ENCODE measurements at regions not wholly inside any gene's neighbourhood (a gene's known extent, or its start where the extent isn't known, plus 50 kb on each side); places are given as distances from the start of the nearest gene placed in this dataset.

- TF ChIP-seq CEBPG (CRISPR knock-in tag; IDR thresholded peaks at IDR 0.05), result no peak
- no peak for TF ChIP-seq CEBPG (tag; conservative IDR thresholded peaks at IDR 0.05 in 1 of 2, IDR thresholded peaks at IDR 0.05 in 1 of 2)
- no peak for TF ChIP-seq NEUROD1 (IDR thresholded peaks at IDR 0.05; ENCODE audit: borderline replicate concordance, low read depth, low read length, partially characterized antibody)
- no peak for TF ChIP-seq HNRNPLL (IDR thresholded peaks at IDR 0.05; ENCODE audit: low read depth, low read length, poor library complexity, severe bottlenecking)
- no peak for TF ChIP-seq SMAD3 (CRISPR knock-in tag; conservative IDR thresholded peaks at IDR 0.05)
- no peak for TF ChIP-seq FOXJ3 (CRISPR knock-in tag; IDR thresholded peaks at IDR 0.05)
Measured at GRCh38 chr1:193473932-193474331, 287.5 kb upstream of the B3GALT2 start (continued).

- Histone ChIP-seq H3K36me3 (ENCODE audit: control insufficient read depth, insufficient read depth, low read length) (no peaks in the 10 kb centered on the region), H2AFZ (ENCODE audit: low read depth, low read length) (no peak overlapping the region), H3K27me3 (ENCODE audit: control insufficient read depth in 2 of 2, insufficient read depth in 2 of 2, low read length in 2 of 2) (no peaks in the 10 kb centered on the region), H3K79me2 (ENCODE audit: control insufficient read depth, insufficient read depth, low read length) (no peaks in the 10 kb centered on the region), H3K9ac (ENCODE audit: insufficient read depth in 1 of 2, low read depth in 2 of 2, low read length in 2 of 2) (no peak overlapping the region), H3K27ac (ENCODE audit: extremely low read depth, low read depth, low read length) (no peak overlapping the region), H3K4me1 (replicated peaks in 1 of 2; ENCODE audit: control insufficient read depth in 2 of 2, insufficient read depth in 2 of 2, low read length in 2 of 2) (no peaks in the 10 kb centered on the region), H3K4me3 (no peak overlapping the region), H3K4me2 (ENCODE audit: insufficient read depth, low read length) (no peak overlapping the region), H3K9me3 (replicated peaks; ENCODE audit: control insufficient read depth, insufficient read depth, low read depth, low read length) (no peaks in the 10 kb centered on the region; the same call in 1 of the 2 replicates), H3K9me1 (ENCODE audit: control insufficient read depth, insufficient read depth, low read length) (no peaks in the 10 kb centered on the region), H4K20me1 (replicated peaks; ENCODE audit: control insufficient read depth, insufficient read depth, low read length) (no peaks in the 10 kb centered on the region)
- ChIA-PET POLR2A (interaction anchor here (0.7 kb wide), 1 partner anchor 13 kb away, joined by 3 read pairs; no protein-coding TSS in a partner anchor), CTCF (ENCODE audit: low intra/inter-chr PET ratio) (no interaction called here)
- in situ Hi-C loops (cut with MboI) (no loop called here), intact Hi-C loops (cut with micrococcal nuclease) (no loop called here)
- ATAC-seq (no peak), FAIRE-seq (no peak), DNase-seq (ENCODE audit: extremely low read depth in 1 of 4, low spot score in 3 of 4) (no peak)
- WGBS (ENCODE audit: insufficient coverage, low coverage, missing lambda C conversion rate), result 0% methylated on average over 3 of the region's 3 CpGs
- no TSS peak for BruUV-seq (replicated peaks)
- no peak for TF ChIP-seq IRF2 (CRISPR knock-in tag; IDR thresholded peaks at IDR 0.05)
- no peak for TF ChIP-seq GTF2A2 (tag; IDR thresholded peaks at IDR 0.05)
- TF ChIP-seq IRF9 (tag; IDR thresholded peaks at IDR 0.05), result no peak
- TF ChIP-seq KLF13 (tag; IDR thresholded peaks at IDR 0.05; ENCODE audit: borderline replicate concordance, low read depth), result no peak
- TF ChIP-seq CEBPZ (IDR thresholded peaks at IDR 0.05; ENCODE audit: borderline replicate concordance, low read depth, low read length), result no peak
- no peak for TF ChIP-seq CCAR2 (IDR thresholded peaks at IDR 0.05; ENCODE audit: low read depth, low read length)
- TF ChIP-seq SLC30A9 (CRISPR knock-in tag; IDR thresholded peaks at IDR 0.05), result no peak
- TF ChIP-seq ZBTB34 (CRISPR knock-in tag; IDR thresholded peaks at IDR 0.05), result no peak
Measured at GRCh38 chr1:193472838-193473398, 286.5 kb upstream of the B3GALT2 start.

All from K562 (cell line).